IMR-90 (cell line): ENCODE measurements at regions not wholly inside any gene's neighbourhood (a gene's known extent, or its start where the extent isn't known, plus 50 kb on each side); places are given as distances from the start of the nearest gene placed in this dataset.

ENCODE experiments used
- CTCF ChIP-seq: conservative IDR thresholded peaks from 2 replicates; pipeline ENCODE4 v1.5.1; 2012; ENCODE audit warnings: mild to moderate bottlenecking, low read depth, low read length, improper control_type of control experiment
- MAZ ChIP-seq: IDR thresholded peaks from 2 replicates; pipeline ENCODE4 v1.6.1; 2012; ENCODE audit warnings: low read depth, mild to moderate bottlenecking, low read length, improper control_type of control experiment, moderate library complexity, borderline replicate concordance
- POLR2A ChIP-seq: IDR thresholded peaks from 2 replicates; pipeline ENCODE4 v1.6.1; 2012; ENCODE audit warnings: mild to moderate bottlenecking, low read depth, low read length
- RAD21 ChIP-seq: IDR thresholded peaks from 2 replicates; pipeline ENCODE4 v1.6.1; 2012; ENCODE audit warnings: low read length, improper control_type of control experiment
- SMC3 ChIP-seq: fragments of 150-350 bp; IDR thresholded peaks from 2 replicates; pipeline ENCODE4 v1.6.1; 2016; ENCODE audit warnings: low read depth, mild to moderate bottlenecking, antibody characterized with exemption, low read length, moderate library complexity

GRCh38 chr11:25529572-25529971 lies 802.4 kb upstream of the ANO3 start:
- no peak for TF ChIP-seq CTCF
- no peak for TF ChIP-seq POLR2A
- TF ChIP-seq RAD21: no peak
- TF ChIP-seq MAZ: no peak
- no peak for TF ChIP-seq SMC3
